Natural killer cell (primary cell): ENCODE measurements at regions not wholly inside any gene's neighbourhood (a gene's known extent, or its start where the extent isn't known, plus 50 kb on each side); places are given as distances from the start of the nearest gene placed in this dataset.

Experiments used
- ATAC-seq, 3 donors: fragments of 150-1000 bp in 2 of 3; fragments of 200-7000 bp in 1 of 3; cut with Tn5 transposase; 1 replicate in 1 of 3; 2 replicates in 2 of 3; pipeline ENCODE4 v1.10.0; 2021; ENCODE audit warnings: mild to moderate bottlenecking in 2 of 3, moderate library complexity in 2 of 3
- DNase-seq, 2 donors: peaks; one replicate each; pipeline versions ENCODE4 v3.0.0 to v3.0.0-alpha.2; 2013 to 2021; ENCODE audit warnings: mixed read lengths in 1 of 2
- H3K27ac ChIP-seq: one replicate; pipeline ENCODE4 v1.5.1; 2013; ENCODE audit warnings: mild to moderate bottlenecking, low read length
- H3K27me3 ChIP-seq: one replicate; pipeline ENCODE4 v1.6.1; 2013; ENCODE audit warnings: low read length; ENCODE audit not compliant: control insufficient read depth, insufficient read depth
- H3K36me3 ChIP-seq: one replicate; pipeline ENCODE4 v1.6.1; 2013; ENCODE audit warnings: low read length; ENCODE audit not compliant: control insufficient read depth, insufficient read depth
- H3K4me1 ChIP-seq: one replicate; pipeline ENCODE4 v1.6.1; 2013; ENCODE audit warnings: low read length; ENCODE audit not compliant: control insufficient read depth, insufficient read depth
- H3K4me3 ChIP-seq: one replicate; pipeline ENCODE4 v1.5.1; 2013; ENCODE audit warnings: low read length
- H3K9me3 ChIP-seq: one replicate; pipeline ENCODE4 v1.6.1; 2013; ENCODE audit warnings: low read length; ENCODE audit not compliant: control insufficient read depth, insufficient read depth
- H3K27ac Mint-ChIP-seq, 2 donors: one replicate each; pipeline ENCODE4 v1.8.0; 2022; ENCODE audit warnings: mild to moderate bottlenecking in 2 of 2, mixed read lengths in 2 of 2, moderate library complexity in 1 of 2
- H3K27me3 Mint-ChIP-seq, 2 donors: one replicate each; pipeline ENCODE4 v1.8.0; 2022; ENCODE audit warnings: low read depth in 2 of 2, mixed read lengths in 2 of 2
- H3K36me3 Mint-ChIP-seq: one replicate; pipeline ENCODE4 v1.8.0; 2022; ENCODE audit warnings: mixed read lengths
- H3K4me1 Mint-ChIP-seq, 2 donors: one replicate each; pipeline ENCODE4 v1.8.0; 2022; ENCODE audit warnings: mixed read lengths in 2 of 2
- H3K4me3 Mint-ChIP-seq: one replicate; pipeline ENCODE4 v1.8.0; 2022; ENCODE audit warnings: mild to moderate bottlenecking, moderate library complexity, mixed read lengths
- H3K9me3 Mint-ChIP-seq, 2 donors: one replicate each; pipeline ENCODE4 v1.8.0; 2022; ENCODE audit warnings: mixed read lengths in 2 of 2
- CTCF ChIP-seq: fragments of 200-600 bp; IDR thresholded peaks from one replicate; pipeline ENCODE4 v1.8.0; 2022; ENCODE audit warnings: antibody characterized with exemption
- WGBS: methylation state at CpG from one replicate; pipeline ENCODE4 v1.1.7; 2013; ENCODE audit warnings: missing lambda C conversion rate; ENCODE audit not compliant: insufficient coverage; 5-methylcytosine and 5-hydroxymethylcytosine counted together
- intact Hi-C: fragments of 100-400 bp; cut with micrococcal nuclease; formaldehyde crosslinking; loops from one replicate; pipeline ENCODE4 v1.14.2; 2022

GRCh38 chr3:107236655-107237337, 140.4 kb upstream of the CCDC54 start:
- no peaks in the 10 kb centered on the region for H3K36me3 ChIP-seq
- intact Hi-C loops: loop anchor here (2.0 to 10.0 kb wide), 7 partner anchors 194 to 1240 kb away; no protein-coding TSS in a partner anchor
- H3K36me3 Mint-ChIP-seq: no peaks in the 10 kb centered on the region
- no peak for DNase-seq
- peaks cover 16% of the 10 kb centered on the region for H3K4me1 ChIP-seq
- no peaks in the 10 kb centered on the region for H3K9me3 Mint-ChIP-seq
- peaks cover 18 to 22% of the 10 kb centered on the region in 2 donors for H3K4me1 Mint-ChIP-seq
- H3K27me3 Mint-ChIP-seq: peaks cover 29 to 35% of the 10 kb centered on the region in 2 donors
- H3K9me3 ChIP-seq: no peaks in the 10 kb centered on the region
- no peak for TF ChIP-seq CTCF
- peaks cover 4% of the 10 kb centered on the region for H3K27me3 ChIP-seq
- WGBS: 89% methylated on average over 3 of the region's 4 CpGs
- no peak for ATAC-seq
- H3K27ac ChIP-seq: no peak overlapping the region
- no peak overlapping the region for H3K27ac Mint-ChIP-seq
- no peak overlapping the region for H3K4me3 ChIP-seq
- H3K4me3 Mint-ChIP-seq: no peak overlapping the region

GRCh38 chr3:107238787-107239186, 138.5 kb upstream of the CCDC54 start:
- Mint-ChIP-seq H3K27me3 (peaks cover 25 to 37% of the 10 kb centered on the region in 2 donors), H3K9me3 (no peaks in the 10 kb centered on the region), H3K36me3 (no peaks in the 10 kb centered on the region), H3K4me3 (peak overlapping the region; percentile 79), H3K27ac (no peak overlapping the region), H3K4me1 (peaks cover 18 to 22% of the 10 kb centered on the region in 2 donors)
- intact Hi-C loops: loop anchor here (10.0 kb wide), 2 partner anchors 606 to 1166 kb away; no protein-coding TSS in a partner anchor
- no peaks in the 10 kb centered on the region for H3K9me3 ChIP-seq
- ATAC-seq (no peak), DNase-seq (no peak)
- H3K27ac ChIP-seq: no peak overlapping the region
- H3K4me1 ChIP-seq: peaks cover 16% of the 10 kb centered on the region
- 92% methylated on average over 1 of the region's 2 CpGs for WGBS
- no peak overlapping the region for H3K4me3 ChIP-seq
- no peak for TF ChIP-seq CTCF
- H3K36me3 ChIP-seq: no peaks in the 10 kb centered on the region
- H3K27me3 ChIP-seq: peaks cover 4% of the 10 kb centered on the region

- ATAC-seq (no peak), DNase-seq (no peak)
- TF ChIP-seq CTCF: no peak
- Histone ChIP-seq H3K4me1 (peaks cover 16% of the 10 kb centered on the region), H3K4me3 (no peak overlapping the region), H3K9me3 (no peaks in the 10 kb centered on the region), H3K36me3 (no peaks in the 10 kb centered on the region), H3K27me3 (peaks cover 4% of the 10 kb centered on the region), H3K27ac (no peak overlapping the region)
- Mint-ChIP-seq H3K4me1 (peaks cover 18 to 22% of the 10 kb centered on the region in 2 donors), H3K27ac (no peak overlapping the region), H3K36me3 (no peaks in the 10 kb centered on the region), H3K27me3 (peaks cover 25 to 37% of the 10 kb centered on the region in 2 donors), H3K4me3 (peak overlapping the region; percentile 79), H3K9me3 (no peaks in the 10 kb centered on the region)
- WGBS: 93% methylated on average over 3 of the region's 4 CpGs
- intact Hi-C loops: loop anchor here (10.0 kb wide), 2 partner anchors 605 to 1165 kb away; no protein-coding TSS in a partner anchor
These were observed 137.5 kb upstream of the CCDC54 start for GRCh38 chr3:107239703-107240102.
